CD4-positive, alpha-beta T cell treated with Interleukin-12 subunit alpha and Interleukin-12 subunit beta, for 1 hour (primary cell): ENCODE measurements at regions not wholly inside any gene's neighbourhood (a gene's known extent, or its start where the extent isn't known, plus 50 kb on each side); places are given as distances from the start of the nearest gene placed in this dataset.
"Not testable (repeated sequence)": the region's sequence is repeated elsewhere in the genome, so short reads cannot be mapped to it uniquely, and the experiment has no call there.

Experiments used
- DNase-seq: peaks from one replicate; pipeline ENCODE4 v3.0.0-alpha.2; 2020

- DNase-seq = no peak
Observed at GRCh38 chr5:126003309-126003708, 419.9 kb upstream of the GRAMD2B start.

GRCh38 chr5:126004636-126005035 lies 418.6 kb upstream of the GRAMD2B start:
- DNase-seq = no peak

- DNase-seq = no peak
Observed at GRCh38 chr5:126007841-126008240, 415.4 kb upstream of the GRAMD2B start.

GRCh38 chr5:126009566-126009965 lies 413.6 kb upstream of the GRAMD2B start:
- no peak for DNase-seq

GRCh38 chr5:126011526-126011925 lies 411.7 kb upstream of the GRAMD2B start:
- DNase-seq = not testable (repeated sequence)

GRCh38 chr5:126014676-126015075 lies 408.5 kb upstream of the GRAMD2B start:
- DNase-seq = no peak

- no peak for DNase-seq
Observed at GRCh38 chr5:126015235-126016181, 407.7 kb upstream of the GRAMD2B start.

- DNase-seq = no peak
Observed at GRCh38 chr5:126016256-126016655, 407.0 kb upstream of the GRAMD2B start.

GRCh38 chr5:126017096-126017495 lies 406.1 kb upstream of the GRAMD2B start:
- DNase-seq = no peak

GRCh38 chr5:126020770-126021169 lies 402.4 kb upstream of the GRAMD2B start:
- DNase-seq = no peak

GRCh38 chr5:126023994-126024441 lies 399.2 kb upstream of the GRAMD2B start:
- DNase-seq = no peak

- DNase-seq = no peak
Observed at GRCh38 chr5:126027149-126027548, 396.1 kb upstream of the GRAMD2B start.

GRCh38 chr5:126027652-126028051 lies 395.6 kb upstream of the GRAMD2B start:
- no peak for DNase-seq

- DNase-seq = no peak
Observed at GRCh38 chr5:126028336-126028735, 394.9 kb upstream of the GRAMD2B start.

- not testable (repeated sequence) for DNase-seq
Observed at GRCh38 chr5:126029282-126029681, 393.9 kb upstream of the GRAMD2B start.

GRCh38 chr5:126030698-126031097 lies 392.5 kb upstream of the GRAMD2B start:
- DNase-seq = no peak

- no peak for DNase-seq
Observed at GRCh38 chr5:126031989-126032716, 391.1 kb upstream of the GRAMD2B start.

- no peak for DNase-seq
Observed at GRCh38 chr5:126043688-126044087, 379.5 kb upstream of the GRAMD2B start.

- DNase-seq = no peak
Observed at GRCh38 chr5:126044111-126044668, 379.0 kb upstream of the GRAMD2B start.

- DNase-seq = no peak
Observed at GRCh38 chr5:126044931-126045565, 378.2 kb upstream of the GRAMD2B start.

GRCh38 chr5:126046318-126046717 lies 376.9 kb upstream of the GRAMD2B start:
- no peak for DNase-seq

- DNase-seq = no peak
Observed at GRCh38 chr5:126046846-126047571, 376.2 kb upstream of the GRAMD2B start.
